Right renal cortex interstitium (tissue), 3 donors: ENCODE measurements at regions not wholly inside any gene's neighbourhood (a gene's known extent, or its start where the extent isn't known, plus 50 kb on each side); places are given as distances from the start of the nearest gene placed in this dataset.
"Not testable (repeated sequence)": the region's sequence is repeated elsewhere in the genome, so short reads cannot be mapped to it uniquely, and the experiment has no call there.

Source experiments
- DNase-seq, 3 donors: peaks; one replicate each; pipeline ENCODE4 v3.0.0-alpha.2; 2013; ENCODE audit warnings: low read depth in 3 of 3, low spot score in 2 of 3

- no peak for DNase-seq
Measured at GRCh38 chr7:81488210-81488609, 281.6 kb downstream of the HGF start.

- DNase-seq: no peak
Measured at GRCh38 chr7:81487516-81487915, 282.3 kb downstream of the HGF start.

GRCh38 chr7:81484261-81484660, 285.6 kb downstream of the HGF start:
- DNase-seq: peak in 2 of 3 donors; percentile 19 to 29

- DNase-seq: no peak
Measured at GRCh38 chr7:81482600-81483186, 287.2 kb downstream of the HGF start.

GRCh38 chr7:81478664-81479063, 291.2 kb downstream of the HGF start:
- no peak for DNase-seq

- not testable (repeated sequence) for DNase-seq
Measured at GRCh38 chr7:81478201-81478600, 291.6 kb downstream of the HGF start.

- DNase-seq: no peak
Measured at GRCh38 chr7:81473236-81473635, 296.6 kb downstream of the HGF start.

- DNase-seq: no peak
Measured at GRCh38 chr7:81470724-81471379, 299.0 kb downstream of the HGF start.

- peak in 2 of 3 donors; percentile 38 to 49 for DNase-seq
Measured at GRCh38 chr7:81469869-81470723, 299.8 kb downstream of the HGF start.

GRCh38 chr7:81469153-81469868, 300.5 kb downstream of the HGF start:
- DNase-seq: no peak

- no peak for DNase-seq
Measured at GRCh38 chr7:81468526-81468925, 301.3 kb downstream of the HGF start.

GRCh38 chr7:81467964-81468363, 301.9 kb downstream of the HGF start:
- no peak for DNase-seq

GRCh38 chr7:81462672-81463071, 307.2 kb downstream of the HGF start:
- DNase-seq: no peak

GRCh38 chr7:81460250-81461045, 309.4 kb downstream of the HGF start:
- no peak for DNase-seq

GRCh38 chr7:81459485-81459884, 310.4 kb downstream of the HGF start:
- no peak for DNase-seq

- DNase-seq: no peak
Measured at GRCh38 chr7:81457852-81458522, 311.9 kb downstream of the HGF start.

- not testable (repeated sequence) for DNase-seq
Measured at GRCh38 chr7:81453770-81454169, 316.1 kb downstream of the HGF start.

- no peak for DNase-seq
Measured at GRCh38 chr7:81449105-81449504, 320.7 kb downstream of the HGF start.

GRCh38 chr7:81447351-81447952, 322.4 kb downstream of the HGF start:
- no peak for DNase-seq
